ENCODE measurements at regions not wholly inside any gene's neighbourhood (a gene's known extent, or its start where the extent isn't known, plus 50 kb on each side); places are given as distances from the start of the nearest gene placed in this dataset.

DNA sequence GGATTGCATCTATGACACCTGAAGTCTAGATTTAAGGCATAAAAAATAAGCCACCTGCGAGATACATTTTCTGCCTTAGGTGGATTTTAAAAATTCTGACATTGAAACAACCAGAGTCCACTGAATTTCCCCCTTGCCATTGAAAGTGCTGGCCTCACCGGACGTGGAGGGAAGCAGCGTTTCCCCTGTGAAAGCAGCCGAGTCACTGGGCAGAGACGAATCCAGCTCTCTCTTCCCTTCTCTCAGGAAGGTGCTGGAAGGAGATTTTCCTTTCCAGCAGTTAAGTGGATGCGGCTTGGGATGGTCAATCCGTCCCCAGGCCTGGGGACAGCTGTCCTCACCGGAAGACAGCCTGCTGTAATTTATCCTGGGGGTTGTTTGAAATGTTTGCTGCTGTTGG is 270.9 kb upstream of the FOXF1 start:
- no peak for DNase-seq (ENCODE audit: low spot score in 2 of 2)

DNA sequence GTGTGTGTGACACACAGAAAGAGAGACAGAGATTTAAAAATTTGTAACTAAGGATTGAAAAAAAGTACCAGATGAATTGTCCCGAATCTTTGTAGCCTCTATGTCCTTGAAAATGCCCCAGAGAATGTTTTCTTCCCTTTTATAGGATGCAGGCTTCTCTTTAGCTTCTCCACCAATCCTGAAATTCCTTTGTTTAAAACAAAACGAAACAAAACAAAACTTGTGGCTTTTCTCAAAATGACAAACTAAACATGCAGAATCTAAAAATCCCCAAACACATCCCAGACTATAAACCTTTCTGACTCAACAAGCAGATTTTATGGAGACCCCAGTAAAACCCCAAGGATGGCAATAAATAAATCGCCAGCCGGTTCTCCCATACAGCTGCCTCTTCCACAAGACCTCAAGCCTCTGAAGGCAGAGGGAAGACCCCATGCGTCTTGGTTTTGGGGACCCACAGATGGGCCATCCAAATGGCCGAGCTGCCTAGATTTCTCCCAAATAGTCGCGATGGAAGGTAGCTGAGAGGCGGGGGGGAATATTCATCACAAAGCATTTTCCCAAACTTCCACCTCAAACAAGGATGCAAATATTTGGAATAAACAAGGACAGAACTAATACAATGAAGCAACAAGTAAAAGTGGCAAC is 269.5 kb upstream of the FOXF1 start:
- TF ChIP-seq POLR2A (IDR thresholded peaks at IDR 0.05) (no peak), CTCF (IDR thresholded peaks at IDR 0.05) (no peak)
- DNase-seq (ENCODE audit: low spot score in 2 of 2), result peak in 1 of 2 donors; percentile 61
- intact Hi-C loops (cut with DNase I; ENCODE audit: low total_unique reads), result no loop called here
- WGBS, 2 donors, result 40 to 47% methylated on average over 9 of the region's 9 CpGs
- H3K4me3 ChIP-seq (ENCODE audit: low read depth, poor library complexity, severe bottlenecking), result no peak overlapping the region

More for the DNA sequence above, 270.9 kb upstream of the FOXF1 start:
- no peak overlapping the region for H3K4me3 ChIP-seq (ENCODE audit: low read depth, poor library complexity, severe bottlenecking)
- TF ChIP-seq CTCF (IDR thresholded peaks at IDR 0.05) (no peak), POLR2A (IDR thresholded peaks at IDR 0.05) (no peak)
- intact Hi-C loops (cut with DNase I; ENCODE audit: low total_unique reads), result no loop called here
- WGBS, 2 donors, result 14 to 15% methylated on average over 9 of the region's 9 CpGs

DNA sequence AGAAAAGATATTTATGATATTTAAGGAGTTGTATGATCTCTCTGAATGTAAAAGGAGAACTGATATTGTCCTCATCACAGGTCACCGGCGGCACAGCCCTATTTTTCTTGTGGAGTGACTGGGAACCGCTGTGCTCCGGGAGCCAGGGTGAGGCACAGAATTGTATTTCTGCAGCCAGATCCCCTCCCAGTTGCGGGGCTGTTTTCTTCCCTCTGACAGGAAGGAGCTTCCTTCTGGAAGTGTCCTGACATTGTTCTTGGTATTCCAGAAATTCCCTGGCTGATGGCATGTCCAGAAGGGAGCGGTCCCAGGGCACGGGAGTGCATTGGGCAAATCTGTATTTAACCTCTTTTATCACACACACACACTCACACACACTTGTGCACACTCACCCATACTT is 268.6 kb upstream of the FOXF1 start:
- H3K4me3 ChIP-seq (ENCODE audit: low read depth, poor library complexity, severe bottlenecking), result no peak overlapping the region
- DNase-seq (ENCODE audit: low spot score in 2 of 2), result peak; percentile 4 to 45
- 34 to 37% methylated on average over 7 of the region's 7 CpGs for WGBS, 2 donors
- no peak for TF ChIP-seq CTCF (IDR thresholded peaks at IDR 0.05)
- no peak for TF ChIP-seq POLR2A (IDR thresholded peaks at IDR 0.05)
- intact Hi-C loops (cut with DNase I; ENCODE audit: low total_unique reads), result no loop called here

- intact Hi-C loops (cut with DNase I; ENCODE audit: low total_unique reads), result no loop called here
- TF ChIP-seq CTCF (IDR thresholded peaks at IDR 0.05) (no peak), POLR2A (IDR thresholded peaks at IDR 0.05) (no peak)
- WGBS, 2 donors, result 71 to 74% methylated on average over 16 of the region's 16 CpGs
- no peak overlapping the region for H3K4me3 ChIP-seq (ENCODE audit: low read depth, poor library complexity, severe bottlenecking)
- DNase-seq (ENCODE audit: low spot score in 2 of 2), result peak in 1 of 2 donors; percentile 4
Measured at GRCh38 chr16:86242244-86243122, 267.8 kb upstream of the FOXF1 start.

- no peak overlapping the region for H3K4me3 ChIP-seq (ENCODE audit: low read depth, poor library complexity, severe bottlenecking)
- WGBS, 2 donors, result 63 to 71% methylated on average over 6 of the region's 6 CpGs
- TF ChIP-seq CTCF (IDR thresholded peaks at IDR 0.05) (no peak), POLR2A (IDR thresholded peaks at IDR 0.05) (no peak)
- peak; percentile 4 to 67 for DNase-seq (ENCODE audit: low spot score in 2 of 2)
- intact Hi-C loops (cut with DNase I; ENCODE audit: low total_unique reads), result no loop called here
Measured at GRCh38 chr16:86243123-86243473, 267.2 kb upstream of the FOXF1 start.

Measured in lower leg skin (tissue), 4 donors.